GM12872 (cell line): ENCODE measurements at regions not wholly inside any gene's neighbourhood (a gene's known extent, or its start where the extent isn't known, plus 50 kb on each side); places are given as distances from the start of the nearest gene placed in this dataset.

Experiments used
- TF ChIP-seq, protein P1 (sequence below): IDR thresholded peaks from 3 replicates; pipeline ENCODE4 v1.5.1; 2011; ENCODE audit warnings: low read depth, mild to moderate bottlenecking, low read length, moderate library complexity; ENCODE audit not compliant: insufficient read depth

DNA sequence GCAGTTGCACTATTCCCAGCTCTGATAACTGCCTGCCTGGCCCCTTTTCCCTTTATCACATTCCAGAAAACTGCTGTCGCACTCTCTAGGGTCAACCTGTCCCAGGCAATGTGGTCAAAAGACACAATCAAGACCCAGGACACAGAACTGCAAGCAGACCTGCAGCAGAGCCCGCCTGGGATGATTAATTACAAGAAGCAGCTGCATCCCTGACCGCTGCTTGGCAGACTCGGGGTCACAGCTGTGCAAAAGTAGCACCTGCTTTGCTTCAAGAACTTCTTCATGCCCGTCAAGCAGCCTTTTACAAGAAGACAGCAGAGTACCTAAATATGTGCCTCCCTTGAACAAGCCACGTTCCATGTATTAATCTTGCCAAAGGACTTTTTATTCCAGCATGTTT is 120.0 kb upstream of the ST8SIA2 start:
- TF ChIP-seq, protein P1, sequence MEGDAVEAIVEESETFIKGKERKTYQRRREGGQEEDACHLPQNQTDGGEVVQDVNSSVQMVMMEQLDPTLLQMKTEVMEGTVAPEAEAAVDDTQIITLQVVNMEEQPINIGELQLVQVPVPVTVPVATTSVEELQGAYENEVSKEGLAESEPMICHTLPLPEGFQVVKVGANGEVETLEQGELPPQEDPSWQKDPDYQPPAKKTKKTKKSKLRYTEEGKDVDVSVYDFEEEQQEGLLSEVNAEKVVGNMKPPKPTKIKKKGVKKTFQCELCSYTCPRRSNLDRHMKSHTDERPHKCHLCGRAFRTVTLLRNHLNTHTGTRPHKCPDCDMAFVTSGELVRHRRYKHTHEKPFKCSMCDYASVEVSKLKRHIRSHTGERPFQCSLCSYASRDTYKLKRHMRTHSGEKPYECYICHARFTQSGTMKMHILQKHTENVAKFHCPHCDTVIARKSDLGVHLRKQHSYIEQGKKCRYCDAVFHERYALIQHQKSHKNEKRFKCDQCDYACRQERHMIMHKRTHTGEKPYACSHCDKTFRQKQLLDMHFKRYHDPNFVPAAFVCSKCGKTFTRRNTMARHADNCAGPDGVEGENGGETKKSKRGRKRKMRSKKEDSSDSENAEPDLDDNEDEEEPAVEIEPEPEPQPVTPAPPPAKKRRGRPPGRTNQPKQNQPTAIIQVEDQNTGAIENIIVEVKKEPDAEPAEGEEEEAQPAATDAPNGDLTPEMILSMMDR: no peak

DNA sequence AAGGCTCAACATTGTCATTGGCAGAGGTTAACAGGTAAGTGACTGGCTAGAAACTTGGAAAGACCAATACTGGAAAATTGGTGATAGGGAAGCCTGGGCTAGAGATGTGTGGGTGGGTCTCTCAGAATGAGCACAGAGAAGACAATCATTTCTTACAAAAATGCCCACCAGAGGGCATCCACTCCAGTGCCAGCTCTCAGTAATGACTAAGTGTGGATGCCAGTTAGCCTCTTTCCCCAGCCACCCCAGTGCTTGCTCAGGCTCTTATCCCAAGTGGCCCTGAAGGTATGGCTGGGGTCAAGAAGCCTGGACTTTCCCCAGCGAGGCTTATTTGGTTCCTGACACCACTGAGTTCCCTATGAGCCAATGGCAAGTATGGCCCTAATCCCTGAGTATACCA is 115.9 kb upstream of the ST8SIA2 start:
- TF ChIP-seq, protein P1: peak; percentile 64

DNA sequence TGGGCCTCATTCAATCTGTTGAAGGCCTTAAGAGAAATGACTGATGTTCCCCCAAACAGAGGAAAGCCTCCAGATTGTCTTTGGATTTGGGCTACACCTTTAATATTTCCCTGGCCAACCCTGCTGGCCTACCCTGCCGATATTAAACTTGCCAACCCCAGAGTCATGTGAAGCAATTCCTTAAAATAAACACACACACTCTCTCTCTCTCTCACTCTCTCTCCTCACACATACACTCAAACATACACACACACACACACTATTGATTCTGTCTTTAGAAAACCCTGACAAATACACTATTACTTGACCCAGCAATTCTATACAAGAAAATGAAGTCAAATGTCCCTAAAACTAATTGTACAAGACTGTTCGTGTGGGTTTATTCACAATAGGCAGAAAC is 109.9 kb upstream of the ST8SIA2 start:
- TF ChIP-seq, protein P1: no peak

DNA sequence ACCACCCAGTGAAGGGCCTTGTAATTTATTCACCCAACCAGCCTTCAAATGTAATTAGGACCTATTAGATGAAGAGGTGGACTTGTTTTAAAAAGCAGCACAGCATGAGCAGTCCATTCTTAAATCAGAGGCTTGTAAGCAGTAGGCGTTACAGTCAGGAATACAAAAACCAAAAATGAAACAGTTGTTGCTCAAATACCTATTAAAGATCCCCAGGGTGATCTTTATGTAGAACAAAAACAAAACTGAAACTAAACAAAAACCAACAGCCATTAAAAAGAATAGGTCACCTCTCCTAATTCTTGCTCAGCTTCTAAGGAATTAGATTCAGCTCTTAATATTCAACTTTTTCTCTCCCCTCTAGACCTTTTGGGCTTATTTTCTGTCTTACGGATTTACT is 104.9 kb upstream of the ST8SIA2 start:
- TF ChIP-seq, protein P1: no peak

DNA sequence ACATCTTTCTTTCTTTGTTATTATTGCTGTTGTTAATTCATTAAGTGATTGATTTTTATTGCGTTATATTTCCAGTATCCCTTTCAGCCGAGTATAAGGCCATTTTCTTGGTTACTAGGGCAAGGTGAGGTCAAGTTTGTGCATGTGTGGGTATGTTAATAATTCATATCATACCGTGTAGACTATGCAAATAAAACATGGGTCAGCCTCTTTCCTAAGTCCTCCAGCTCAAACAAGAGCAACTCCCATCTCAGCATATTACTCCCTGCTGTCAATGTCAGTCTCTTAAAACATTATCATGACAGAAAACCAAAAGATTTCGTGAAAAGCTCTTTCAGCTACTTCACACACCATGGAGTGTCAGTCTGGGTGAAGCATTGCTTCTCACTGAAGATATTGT is 103.9 kb upstream of the ST8SIA2 start:
- TF ChIP-seq, protein P1: no peak

DNA sequence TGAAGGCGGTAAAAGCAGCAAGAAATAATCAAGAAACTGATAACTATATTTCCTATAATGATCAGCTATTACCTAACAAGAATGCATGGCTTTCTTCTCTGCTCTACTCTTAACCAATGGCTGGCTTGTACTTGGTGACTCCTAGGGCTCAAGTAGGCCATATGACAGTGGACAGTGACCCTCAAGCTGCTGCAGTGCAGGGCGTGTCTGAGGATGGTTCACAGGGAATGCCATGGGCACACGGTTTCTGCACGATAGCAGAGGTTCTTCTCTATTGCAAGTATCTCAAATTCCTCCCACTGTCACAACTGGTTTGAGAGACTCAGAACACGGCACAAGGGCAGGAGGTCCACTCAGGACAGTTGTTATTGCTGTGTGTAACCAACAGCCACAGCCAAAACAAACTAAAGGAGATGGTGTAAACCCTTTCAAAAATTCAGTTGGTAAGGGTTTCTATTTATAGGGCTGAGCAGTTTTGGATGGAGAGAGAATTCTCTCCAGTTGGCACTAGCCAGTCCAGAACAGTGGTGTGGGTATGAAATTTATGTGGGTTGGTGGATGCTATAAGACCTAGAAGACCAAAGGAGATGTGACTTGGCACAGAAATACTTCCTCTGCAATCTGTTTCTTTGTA is 103.2 kb upstream of the ST8SIA2 start:
- TF ChIP-seq, protein P1: no peak

DNA sequence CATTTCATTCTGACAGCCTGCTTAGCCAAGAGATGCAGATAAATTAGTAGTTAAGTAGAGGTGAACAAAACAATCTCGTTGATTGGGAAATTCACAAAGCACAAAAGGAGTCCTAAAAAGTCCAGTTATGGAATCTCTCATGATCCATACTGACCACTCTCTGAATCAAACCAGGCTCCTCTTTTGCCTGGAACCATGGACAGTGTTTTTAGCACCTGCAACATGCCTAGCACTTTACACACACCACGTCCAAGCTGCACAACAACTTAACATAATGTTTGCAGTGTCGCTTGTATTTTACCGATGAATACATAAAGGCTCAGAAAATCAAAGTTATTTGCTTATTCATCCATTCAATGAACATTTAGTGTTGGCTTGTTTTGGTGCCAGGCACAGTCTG is 101.8 kb upstream of the ST8SIA2 start:
- TF ChIP-seq, protein P1: no peak

DNA sequence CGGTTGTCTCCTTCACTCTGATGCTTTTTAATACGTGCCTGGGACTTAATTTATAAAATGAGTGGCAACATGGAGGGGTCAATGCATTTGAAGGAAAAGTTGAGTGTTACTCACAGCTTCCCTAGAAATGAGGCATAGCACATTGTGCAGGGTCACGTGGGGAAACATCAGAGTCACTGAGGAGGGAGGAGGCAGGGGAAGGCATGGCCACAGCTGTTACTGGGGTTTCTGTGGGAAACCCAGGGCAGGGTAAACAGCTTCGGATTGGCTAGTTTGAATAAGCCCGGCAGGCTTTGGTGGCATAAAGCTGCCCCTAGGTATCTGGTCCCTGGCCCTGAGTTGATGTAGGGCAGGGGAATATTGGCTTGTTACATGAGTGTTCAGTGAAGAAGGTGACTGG is 98.9 kb upstream of the ST8SIA2 start:
- TF ChIP-seq, protein P1: no peak
